Thyroid gland (tissue), 4 donors: ENCODE measurements at regions not wholly inside any gene's neighbourhood (a gene's known extent, or its start where the extent isn't known, plus 50 kb on each side); places are given as distances from the start of the nearest gene placed in this dataset.

Source experiments
- CTCF ChIP-seq, 6 experiments: fragments of 200-600 bp in 3 of 6; fragments of 450-650 bp in 3 of 6; sonication (generic) in 3 of 6; IDR thresholded peaks; one replicate each; pipeline ENCODE4 v1.5.1; 2016 to 2019; ENCODE audit warnings: antibody characterized with exemption in 6 of 6, mild to moderate bottlenecking in 2 of 6, inconsistent platforms in 1 of 6, moderate library complexity in 1 of 6
- POLR2A ChIP-seq, 2 donors: fragments of 450-650 bp; IDR thresholded peaks; one replicate each; pipeline ENCODE4 v1.6.1; 2017; ENCODE audit warnings: antibody characterized with exemption in 2 of 2, mild to moderate bottlenecking in 2 of 2, moderate library complexity in 1 of 2

DNA sequence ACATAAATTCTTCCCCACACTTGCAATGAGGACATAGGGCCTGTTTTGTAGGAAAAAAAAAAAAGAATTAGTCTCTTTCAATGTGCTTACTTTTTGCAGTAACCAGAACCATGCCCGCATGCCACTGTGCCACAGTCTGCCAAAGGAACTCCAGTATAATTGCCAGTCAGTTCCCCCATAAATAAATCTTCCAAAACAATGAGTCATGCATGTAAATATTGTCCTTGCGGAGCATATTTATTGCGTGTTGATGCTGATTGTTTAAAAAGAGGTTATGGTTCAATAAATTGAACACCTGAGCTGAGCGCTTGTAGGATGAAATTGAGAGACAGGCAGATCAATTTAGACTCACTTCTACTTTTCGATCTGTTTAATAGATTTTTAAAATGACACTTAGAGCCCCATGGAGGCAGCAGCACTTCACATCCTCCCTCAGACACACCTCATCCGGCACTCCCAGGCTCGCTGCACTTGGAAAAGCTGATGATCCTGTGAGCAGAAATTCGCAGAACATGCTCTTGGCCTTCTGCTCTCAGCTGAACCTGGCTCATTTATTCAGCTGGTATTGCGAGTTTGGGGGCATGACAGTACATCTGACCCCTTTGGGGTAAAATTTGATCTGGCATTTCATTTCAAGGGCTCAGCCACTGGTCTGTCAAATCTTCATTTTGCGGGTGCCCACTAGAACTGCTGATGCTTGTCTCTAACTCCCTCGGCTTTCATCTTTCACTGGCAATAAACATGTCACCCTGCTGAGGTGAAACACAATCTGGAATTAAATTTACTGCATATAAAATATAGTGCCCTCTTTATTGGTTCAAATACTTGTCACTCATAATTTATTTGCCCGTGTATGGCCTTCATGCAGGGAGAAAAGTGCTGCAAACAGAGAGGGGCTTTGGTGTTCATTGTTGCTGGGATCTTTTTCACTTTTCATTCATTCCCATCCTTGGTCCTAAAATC, 371.1 kb upstream of the POU3F2 start:
- TF ChIP-seq CTCF (IDR thresholded peaks at IDR 0.05) (no peak), POLR2A (IDR thresholded peaks at IDR 0.05) (no peak)
